ENCODE measurements at regions not wholly inside any gene's neighbourhood (a gene's known extent, or its start where the extent isn't known, plus 50 kb on each side); places are given as distances from the start of the nearest gene placed in this dataset.

- Histone ChIP-seq H3K27me3 (ENCODE audit: control insufficient read depth in 1 of 2, insufficient read depth in 2 of 2, low read length in 2 of 2) (no peaks in the 10 kb centered on the region), H3K4me1 (ENCODE audit: insufficient read depth, low read length) (no peaks in the 10 kb centered on the region), H3K4me3 (replicated peaks in 1 of 3; ENCODE audit: insufficient read depth in 1 of 3, low read depth in 2 of 3, low read length in 3 of 3) (no peak overlapping the region), H4K20me1 (ENCODE audit: insufficient read depth, low read length) (no peaks in the 10 kb centered on the region), H3K27ac (ENCODE audit: extremely low read length, insufficient read depth, low read length) (no peak overlapping the region), H3K9ac (ENCODE audit: insufficient read depth, low read depth, low read length) (no peak overlapping the region), H3K9me3 (ENCODE audit: low read length) (peaks cover 71% of the 10 kb centered on the region), H3K4me2 (ENCODE audit: low read depth, low read length) (no peak overlapping the region), H3K36me3 (replicated peaks in 1 of 2; ENCODE audit: control insufficient read depth in 1 of 2, insufficient read depth in 2 of 2, low read length in 2 of 2) (no peaks in the 10 kb centered on the region), H3K79me2 (ENCODE audit: insufficient read depth, low read length) (no peaks in the 10 kb centered on the region), H2AFZ (ENCODE audit: low read length) (no peak overlapping the region)
- no TSS peak for BruUV-seq (replicated peaks)
- FAIRE-seq (no peak), ATAC-seq (no peak), DNase-seq (ENCODE audit: low spot score) (no peak)
- POLR2A ChIA-PET = no interaction called here
- WGBS (ENCODE audit: low lambda C conversion rate) = 48% methylated on average over 2 of the region's 2 CpGs
- CTCF ChIA-PET (ENCODE audit: low intra/inter-chr PET ratio, low total read pairs) = no interaction called here
- no peak for TF ChIP-seq BRCA1 (CRISPR knock-in tag; IDR thresholded peaks at IDR 0.05)
- no peak for TF ChIP-seq SALL2 (CRISPR knock-in tag; IDR thresholded peaks at IDR 0.05)
- no peak for TF ChIP-seq ISX (CRISPR knock-in tag; conservative IDR thresholded peaks at IDR 0.05)
- no peak for TF ChIP-seq RFXANK (CRISPR knock-in tag; IDR thresholded peaks at IDR 0.05)
- TF ChIP-seq CENPBD1 (CRISPR knock-in tag; IDR thresholded peaks at IDR 0.05; ENCODE audit: borderline replicate concordance, low read depth) = no peak
- TF ChIP-seq NR3C1 (CRISPR knock-in tag; IDR thresholded peaks at IDR 0.05) = no peak
- TF ChIP-seq MED13 (CRISPR knock-in tag; IDR thresholded peaks at IDR 0.05) = no peak
- no peak for TF ChIP-seq CREBL2 (CRISPR knock-in tag; IDR thresholded peaks at IDR 0.05; ENCODE audit: borderline replicate concordance)
- no peak for TF ChIP-seq MAFF (IDR thresholded peaks at IDR 0.05; ENCODE audit: low read depth, low read length)
- TF ChIP-seq PRMT3 (CRISPR knock-in tag; IDR thresholded peaks at IDR 0.05; ENCODE audit: borderline replicate concordance, low read depth) = no peak
- no peak for TF ChIP-seq GMEB2 (CRISPR knock-in tag; IDR thresholded peaks at IDR 0.05; ENCODE audit: low read depth)
- TF ChIP-seq DBP (CRISPR knock-in tag; IDR thresholded peaks at IDR 0.05; ENCODE audit: not compliant biosample characterization) = no peak
- no peak for TF ChIP-seq ZNF33B (CRISPR knock-in tag; IDR thresholded peaks at IDR 0.05)
- no peak for TF ChIP-seq PAWR (CRISPR knock-in tag; IDR thresholded peaks at IDR 0.05; ENCODE audit: borderline replicate concordance)
- no peak for TF ChIP-seq ZNF431 (CRISPR knock-in tag; IDR thresholded peaks at IDR 0.05; ENCODE audit: borderline replicate concordance, low read depth)
- TF ChIP-seq ZGPAT (CRISPR knock-in tag; IDR thresholded peaks at IDR 0.05) = no peak
- no peak for TF ChIP-seq NFE2 (CRISPR knock-in tag; IDR thresholded peaks at IDR 0.05)
- in situ Hi-C loops (cut with HindIII; ENCODE audit: extremely low pct_ligation_motif_present, low pct_unique_long_range_greater_than_20kb) (no loop called here), intact Hi-C loops (cut with micrococcal nuclease; ENCODE audit: unreplicated experiment) (no loop called here)
These were observed 189.7 kb upstream of the ADGRL4 start for GRCh38 chr1:79196211-79196610.

All from HepG2 (cell line).